ENCODE measurements at regions not wholly inside any gene's neighbourhood (a gene's known extent, or its start where the extent isn't known, plus 50 kb on each side); places are given as distances from the start of the nearest gene placed in this dataset.

- TF ChIP-seq CTCF (conservative IDR thresholded peaks at IDR 0.05) = no peak
- peaks cover 20% of the 10 kb centered on the region for H3K4me1 Mint-ChIP-seq
- DNase-seq = no peak
- 88 to 95% methylated on average over 2 of the region's 2 CpGs for WGBS, 2 experiments (ENCODE audit: insufficient coverage in 1 of 2, insufficient read length in 1 of 2)
- Histone ChIP-seq H3K27me3 (ENCODE audit: control insufficient read depth, insufficient read depth, low read length, poor library complexity, severe bottlenecking) (no peaks in the 10 kb centered on the region), H3K9ac (ENCODE audit: extremely low read depth, low read length, poor library complexity, severe bottlenecking) (no peak overlapping the region), H3K36me3 (ENCODE audit: control insufficient read depth, insufficient read depth, low read length) (no peaks in the 10 kb centered on the region), H3K4me3 (ENCODE audit: low read length) (no peak overlapping the region), H3K27ac (ENCODE audit: low read depth, low read length) (no peak overlapping the region), H3K4me1 (ENCODE audit: control insufficient read depth, insufficient read depth, low read length) (peaks cover 6% of the 10 kb centered on the region), H3K9me3 (ENCODE audit: control insufficient read depth, low read length) (peaks cover 6% of the 10 kb centered on the region)
- no peak overlapping the region for H3K27ac Mint-ChIP-seq
- peaks cover 10% of the 10 kb centered on the region for H3K27me3 Mint-ChIP-seq (ENCODE audit: insufficient read depth)
- H3K9me3 Mint-ChIP-seq = peaks cover 9% of the 10 kb centered on the region
- no peak overlapping the region for H3K4me3 Mint-ChIP-seq
- H3K36me3 Mint-ChIP-seq (ENCODE audit: low read depth) = no peaks in the 10 kb centered on the region
Observed at GRCh38 chr15:93168910-93169309, 79.9 kb upstream of the RGMA start.

GRCh38 chr15:93167291-93167690 lies 78.3 kb upstream of the RGMA start:
- Mint-ChIP-seq H3K4me3 (no peak overlapping the region), H3K36me3 (ENCODE audit: low read depth) (no peaks in the 10 kb centered on the region), H3K9me3 (no peaks in the 10 kb centered on the region), H3K27ac (no peak overlapping the region), H3K27me3 (ENCODE audit: insufficient read depth) (peaks cover 8% of the 10 kb centered on the region), H3K4me1 (peaks cover 24% of the 10 kb centered on the region)
- no peak overlapping the region for H3K4me3 ChIP-seq (ENCODE audit: low read length)
- H3K36me3 ChIP-seq (ENCODE audit: control insufficient read depth, insufficient read depth, low read length) = no peaks in the 10 kb centered on the region
- TF ChIP-seq CTCF (conservative IDR thresholded peaks at IDR 0.05) = no peak
- no peak overlapping the region for H3K9ac ChIP-seq (ENCODE audit: extremely low read depth, low read length, poor library complexity, severe bottlenecking)
- no peaks in the 10 kb centered on the region for H3K9me3 ChIP-seq (ENCODE audit: control insufficient read depth, low read length)
- no peaks in the 10 kb centered on the region for H3K27me3 ChIP-seq (ENCODE audit: control insufficient read depth, insufficient read depth, low read length, poor library complexity, severe bottlenecking)
- peaks cover 6% of the 10 kb centered on the region for H3K4me1 ChIP-seq (ENCODE audit: control insufficient read depth, insufficient read depth, low read length)
- no peak for DNase-seq
- H3K27ac ChIP-seq (ENCODE audit: low read depth, low read length) = no peak overlapping the region
- WGBS, 2 experiments (ENCODE audit: insufficient coverage in 1 of 2, insufficient read length in 1 of 2) = 79 to 95% methylated on average over 3 to 4 of the region's 4 CpGs

GRCh38 chr15:93166675-93167074 lies 77.7 kb upstream of the RGMA start:
- H3K9me3 Mint-ChIP-seq = no peaks in the 10 kb centered on the region
- no peaks in the 10 kb centered on the region for H3K36me3 ChIP-seq (ENCODE audit: control insufficient read depth, insufficient read depth, low read length)
- H3K27me3 ChIP-seq (ENCODE audit: control insufficient read depth, insufficient read depth, low read length, poor library complexity, severe bottlenecking) = no peaks in the 10 kb centered on the region
- H3K27me3 Mint-ChIP-seq (ENCODE audit: insufficient read depth) = peaks cover 6% of the 10 kb centered on the region
- 88 to 100% methylated on average over 2 to 8 of the region's 8 CpGs for WGBS, 2 experiments (ENCODE audit: insufficient coverage in 1 of 2, insufficient read length in 1 of 2)
- H3K36me3 Mint-ChIP-seq (ENCODE audit: low read depth) = no peaks in the 10 kb centered on the region
- peaks cover 10% of the 10 kb centered on the region for H3K4me1 ChIP-seq (ENCODE audit: control insufficient read depth, insufficient read depth, low read length)
- no peak for DNase-seq
- no peak overlapping the region for H3K4me3 ChIP-seq (ENCODE audit: low read length)
- TF ChIP-seq CTCF (conservative IDR thresholded peaks at IDR 0.05) = no peak
- H3K4me1 Mint-ChIP-seq = peaks cover 30% of the 10 kb centered on the region
- H3K27ac Mint-ChIP-seq = no peak overlapping the region
- H3K4me3 Mint-ChIP-seq = no peak overlapping the region
- H3K9me3 ChIP-seq (ENCODE audit: control insufficient read depth, low read length) = no peaks in the 10 kb centered on the region
- no peak overlapping the region for H3K27ac ChIP-seq (ENCODE audit: low read depth, low read length)
- no peak overlapping the region for H3K9ac ChIP-seq (ENCODE audit: extremely low read depth, low read length, poor library complexity, severe bottlenecking)

All from endodermal cell (in vitro differentiated cells).